ENCODE measurements at regions not wholly inside any gene's neighbourhood (a gene's known extent, or its start where the extent isn't known, plus 50 kb on each side); places are given as distances from the start of the nearest gene placed in this dataset.
"Not testable (repeated sequence)": the region's sequence is repeated elsewhere in the genome, so short reads cannot be mapped to it uniquely, and the experiment has no call there.

DNA sequence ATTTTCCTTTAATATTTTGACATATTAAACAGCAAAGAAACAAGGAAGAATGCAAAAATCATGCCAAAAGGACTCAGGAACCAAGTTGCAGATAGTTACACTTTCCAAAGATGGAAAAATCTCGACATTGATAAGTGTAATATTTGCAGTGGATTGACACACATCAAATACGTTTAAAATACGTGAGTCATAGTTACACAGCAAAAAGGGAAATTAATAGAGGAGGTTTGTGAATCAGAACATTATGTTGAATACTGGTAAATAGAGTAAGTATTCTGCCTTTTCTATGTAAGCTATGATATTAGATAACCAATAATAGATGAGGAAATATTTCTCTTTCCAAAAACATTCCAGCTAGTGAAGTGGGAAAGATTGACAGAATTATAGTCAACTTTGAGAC is 1761.3 kb upstream of the IGFBP7 start:
- DNase-seq = no peak

DNA sequence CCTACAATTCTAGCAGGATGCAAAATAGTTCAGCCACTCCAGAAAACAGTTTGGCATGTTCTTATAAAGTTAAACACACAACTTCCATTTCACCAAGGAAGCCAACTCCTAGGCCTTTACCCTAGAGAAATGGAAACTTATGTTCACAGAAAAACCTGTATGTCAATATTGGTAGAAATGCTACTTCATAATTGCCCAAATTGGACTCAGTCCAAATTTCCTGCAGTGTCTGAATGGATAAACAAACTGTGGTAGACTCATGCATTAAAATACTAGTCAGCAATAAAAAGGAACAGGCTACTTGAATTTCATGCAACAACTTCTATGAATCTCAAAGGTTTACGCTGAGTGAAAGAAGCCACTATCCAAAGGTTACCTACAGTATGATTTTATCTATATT is 1738.8 kb upstream of the IGFBP7 start:
- no peak for DNase-seq

DNA sequence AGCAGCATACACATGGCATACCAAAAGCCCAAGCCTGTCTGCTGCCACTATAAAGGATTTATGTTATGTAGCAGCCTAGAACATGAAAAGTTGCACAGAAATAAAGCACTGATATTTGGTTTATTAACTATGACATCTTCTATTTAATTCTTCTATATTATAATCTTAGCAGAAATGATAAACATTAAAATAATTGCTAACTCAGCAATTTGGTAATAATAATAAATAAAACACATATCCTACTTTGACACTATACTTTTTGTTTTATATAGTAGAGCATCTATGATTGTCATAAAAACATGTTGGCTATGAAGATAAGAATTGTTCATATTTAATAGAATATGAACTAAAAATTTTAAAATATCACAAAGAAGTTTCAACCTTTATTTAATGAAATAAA is 1733.3 kb upstream of the IGFBP7 start:
- no peak for DNase-seq

DNA sequence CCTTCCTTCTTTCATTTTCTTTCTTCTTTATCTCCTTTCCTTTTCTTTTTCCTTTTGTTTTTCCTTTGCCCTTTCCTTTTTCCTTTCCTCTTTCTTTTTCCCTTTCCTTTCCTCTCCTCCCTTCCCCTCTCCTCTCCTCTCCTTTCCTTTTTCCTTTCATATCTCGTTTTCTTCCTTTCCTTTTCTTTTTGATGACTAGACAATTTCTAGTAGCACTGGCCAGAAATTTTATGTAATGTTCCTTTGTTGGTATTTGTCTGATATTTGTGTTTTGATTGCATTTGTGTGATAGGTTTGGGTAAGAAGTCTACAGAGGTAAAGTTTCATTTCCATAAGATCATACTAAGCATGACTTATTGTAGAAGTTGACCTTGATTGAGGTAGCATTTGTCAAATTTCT is 1722.9 kb upstream of the IGFBP7 start:
- DNase-seq = no peak

DNA sequence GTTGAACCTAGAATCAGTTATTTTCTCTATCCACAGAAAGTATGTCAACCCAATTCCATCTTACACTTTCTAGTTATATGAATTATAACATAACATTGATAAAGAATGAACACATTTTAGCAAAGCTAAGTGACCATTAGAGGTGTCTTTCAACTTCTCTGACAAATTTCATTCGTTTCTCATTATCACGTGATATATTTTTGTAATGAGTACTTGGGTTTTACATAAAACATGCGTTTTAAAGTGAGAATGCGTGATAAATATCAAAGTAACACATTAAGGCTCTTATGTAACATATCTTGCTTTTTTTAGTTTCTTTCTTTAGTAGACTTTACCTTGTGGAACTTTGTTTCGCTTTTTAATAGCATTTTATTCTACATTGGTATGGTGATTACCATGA is 1715.1 kb upstream of the IGFBP7 start:
- DNase-seq = no peak

DNA sequence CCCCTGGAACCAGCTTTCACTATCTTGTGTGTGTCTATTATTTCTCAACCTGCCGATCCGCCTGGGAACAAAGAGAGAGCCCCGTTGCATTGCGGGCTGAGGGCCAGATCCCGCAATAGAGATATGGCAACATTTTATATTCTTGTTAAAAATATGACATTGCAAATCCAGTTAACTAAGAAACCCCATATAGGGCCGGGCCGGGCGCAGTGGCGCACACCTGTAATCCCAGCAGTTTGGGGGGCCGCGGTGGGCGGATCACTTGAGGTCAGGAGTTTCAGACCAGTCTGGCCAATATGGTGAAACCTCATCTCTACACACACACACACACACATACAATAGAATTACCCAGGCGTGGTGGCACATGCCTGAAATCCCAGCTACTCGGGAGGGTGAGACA is 1708.4 kb upstream of the IGFBP7 start:
- not testable (repeated sequence) for DNase-seq

DNA sequence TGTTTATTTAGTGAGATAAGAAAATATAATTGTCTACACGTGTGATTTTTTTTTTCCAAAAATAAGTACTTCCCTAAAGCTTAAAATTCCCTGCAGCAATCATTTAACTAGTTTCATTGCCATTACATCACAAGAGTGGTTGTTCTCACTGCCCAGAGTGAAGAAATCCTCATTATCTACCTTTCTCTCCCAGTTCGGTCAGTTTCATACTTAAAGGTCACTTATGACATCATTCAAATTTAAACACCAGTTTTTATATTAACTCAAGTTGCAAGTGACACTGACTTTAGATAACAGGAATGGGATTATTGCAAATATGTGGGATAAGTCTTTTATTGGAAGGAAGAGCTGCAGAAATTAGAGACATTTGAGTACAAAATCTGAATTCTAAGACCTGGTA is 1699.8 kb upstream of the IGFBP7 start:
- DNase-seq = no peak

DNA sequence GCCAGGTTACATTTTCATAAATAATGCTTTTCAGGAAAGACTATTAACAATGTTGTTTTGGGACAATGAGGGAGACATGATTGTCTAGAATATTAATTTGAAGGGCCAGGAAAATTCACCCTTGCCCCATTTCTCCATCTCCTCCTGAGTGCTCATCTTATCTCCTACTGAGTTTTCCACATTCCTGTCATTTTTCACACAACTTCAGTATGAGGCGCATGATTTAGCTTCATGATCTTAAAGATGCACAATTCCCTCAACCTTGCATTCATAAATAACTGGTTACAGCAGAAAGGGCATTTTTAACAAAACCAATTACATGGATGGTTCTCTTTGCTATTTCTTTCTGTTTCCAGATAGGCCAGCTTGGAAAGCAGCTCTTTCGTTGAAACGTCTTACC is 1699.2 kb upstream of the IGFBP7 start:
- DNase-seq = no peak

DNA sequence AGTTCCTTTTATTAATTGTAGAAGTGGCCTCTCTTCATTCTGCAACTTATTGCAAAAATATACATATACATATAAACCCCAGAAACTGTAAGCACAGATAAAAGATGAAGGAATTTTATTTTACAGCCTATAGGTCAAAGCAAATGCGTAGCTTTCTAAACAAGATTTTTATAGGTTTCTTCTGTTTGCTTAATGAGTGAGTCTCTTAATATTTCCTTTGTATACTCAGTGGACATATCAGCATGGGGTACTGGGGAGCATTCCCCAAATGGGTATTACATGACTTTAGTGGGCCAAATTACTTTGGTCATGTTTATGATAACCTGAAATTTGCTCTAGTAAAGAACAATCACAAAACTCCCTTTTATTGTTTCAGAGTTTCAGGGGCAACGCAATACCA is 1698.6 kb upstream of the IGFBP7 start:
- DNase-seq = no peak

DNA sequence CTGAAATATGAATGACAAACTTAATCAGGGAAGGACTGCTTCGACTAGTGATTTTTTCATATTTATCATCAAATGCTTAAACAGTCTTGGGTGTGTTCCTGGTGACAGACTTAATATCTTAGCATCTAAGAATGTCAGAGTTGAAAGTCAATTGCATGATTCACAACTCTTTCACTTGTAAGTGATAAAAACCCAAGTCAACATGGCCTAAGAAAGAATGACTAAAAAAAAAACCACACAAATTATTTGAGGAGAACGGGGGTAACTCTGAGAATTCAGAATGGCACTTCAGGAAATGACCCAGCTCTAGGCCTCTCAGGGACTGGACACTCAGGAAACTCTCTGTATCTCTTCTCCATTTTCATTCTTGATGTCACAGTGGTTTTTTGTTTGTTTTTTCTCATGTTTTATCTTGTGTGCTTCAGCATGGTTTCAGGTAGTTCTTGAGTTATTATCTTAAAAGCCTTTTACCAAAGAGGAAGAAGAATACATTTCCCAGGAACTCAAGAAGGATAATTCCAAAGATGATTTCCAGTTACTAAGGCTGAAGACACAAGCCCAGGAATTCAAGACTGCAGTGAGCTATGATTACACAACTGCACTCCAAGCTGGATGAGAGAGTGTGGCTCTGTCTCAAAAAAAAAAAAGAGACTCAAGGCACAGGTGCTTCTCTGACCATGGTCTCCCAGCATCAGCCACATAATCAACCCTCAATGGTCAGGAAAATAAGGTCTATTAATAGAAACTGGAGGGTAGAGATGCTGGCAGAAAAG is 1697.8 kb upstream of the IGFBP7 start:
- DNase-seq = no peak

DNA sequence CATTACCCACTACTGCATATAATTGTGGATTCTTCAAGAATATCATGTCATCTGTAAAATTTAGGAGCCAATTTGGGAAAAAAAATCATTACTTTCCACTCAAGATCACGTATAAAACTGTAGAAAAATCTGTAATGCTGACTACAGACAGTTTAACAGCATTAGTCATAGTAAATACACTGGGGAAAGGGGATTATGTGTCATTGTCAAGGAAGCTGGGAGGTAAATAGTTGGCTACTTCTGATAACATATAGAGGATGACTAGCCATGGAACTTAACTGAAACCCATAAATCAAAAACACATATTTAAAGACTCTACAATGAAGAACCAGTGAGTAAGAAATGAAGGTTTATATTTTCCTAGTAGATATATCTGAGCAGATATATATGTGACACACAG is 1666.4 kb upstream of the IGFBP7 start:
- DNase-seq = no peak

DNA sequence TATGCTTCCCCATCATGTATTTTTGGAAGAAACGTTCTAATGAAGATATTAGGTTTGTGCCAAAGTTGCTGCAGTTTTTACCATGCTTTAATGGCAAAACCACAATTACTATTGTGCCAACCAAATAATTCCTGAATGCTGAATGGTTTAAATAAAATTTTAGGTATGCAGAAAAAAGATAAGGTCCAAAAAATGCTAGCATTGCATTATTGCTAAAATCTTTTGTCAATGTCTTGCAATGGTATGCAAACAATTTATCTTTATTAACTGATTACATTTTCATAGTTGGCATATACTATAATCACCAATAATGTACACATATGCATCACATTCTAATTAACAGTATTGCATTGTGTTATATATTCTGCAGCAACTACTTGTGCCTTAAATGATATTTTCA is 1657.4 kb upstream of the IGFBP7 start:
- DNase-seq = no peak

DNA sequence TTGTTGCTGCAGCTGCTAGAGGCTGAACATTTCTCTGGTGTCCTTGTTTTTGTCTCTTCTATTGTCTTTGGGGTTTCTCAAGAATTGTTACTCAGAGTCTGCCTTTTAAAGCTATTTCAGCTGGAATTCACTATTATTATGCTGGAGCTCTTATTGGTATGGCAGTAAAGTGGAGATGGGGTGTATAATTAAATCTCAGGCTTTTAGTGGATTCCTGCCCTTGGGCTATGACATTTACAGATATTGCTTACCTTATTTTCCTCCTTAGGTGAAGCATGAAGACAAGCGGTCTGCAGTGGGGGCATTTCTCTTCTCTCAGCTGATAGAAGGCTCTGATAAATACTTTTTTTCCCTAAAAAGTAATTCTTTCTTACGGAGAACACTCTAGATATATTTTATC is 1656.6 kb upstream of the IGFBP7 start:
- no peak for DNase-seq

DNA sequence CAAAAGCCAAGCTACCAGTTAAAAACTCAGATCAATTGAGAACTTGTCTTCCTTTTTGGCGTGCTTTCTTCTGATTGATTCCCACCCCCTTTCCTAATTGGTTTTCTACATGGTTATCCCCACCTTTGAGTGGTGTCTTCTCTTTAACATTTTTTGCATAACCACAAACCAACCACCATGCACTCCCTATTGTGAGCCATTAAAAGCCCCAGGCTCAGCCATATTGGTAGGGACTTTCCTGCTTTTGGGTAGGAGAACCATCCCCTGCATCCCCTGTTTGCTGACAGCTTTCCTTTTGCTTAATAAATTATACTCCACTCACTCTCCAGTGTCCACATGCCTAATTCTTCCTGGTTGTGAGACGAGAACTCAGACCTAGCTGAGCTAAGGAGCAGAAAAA is 1651.4 kb upstream of the IGFBP7 start:
- no peak for DNase-seq

DNA sequence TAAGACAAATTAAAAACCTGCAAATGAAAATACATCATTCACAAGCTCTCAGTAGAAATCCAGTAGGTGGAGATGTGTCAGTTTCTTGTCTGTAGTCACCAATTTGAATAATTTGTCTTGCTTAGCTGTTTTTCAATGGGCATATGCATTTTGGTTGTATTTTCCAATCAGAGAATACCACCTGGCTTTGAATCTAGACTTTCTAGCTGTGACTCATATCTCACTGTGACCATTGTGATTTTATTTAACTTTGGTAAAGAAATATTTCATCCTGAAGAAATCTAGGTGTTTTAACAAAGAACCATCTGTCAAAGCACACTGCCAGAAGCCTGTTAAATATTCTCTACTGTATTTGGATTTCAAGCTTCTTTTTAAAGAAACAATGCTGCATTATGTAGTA is 1650.6 kb upstream of the IGFBP7 start:
- DNase-seq = no peak

DNA sequence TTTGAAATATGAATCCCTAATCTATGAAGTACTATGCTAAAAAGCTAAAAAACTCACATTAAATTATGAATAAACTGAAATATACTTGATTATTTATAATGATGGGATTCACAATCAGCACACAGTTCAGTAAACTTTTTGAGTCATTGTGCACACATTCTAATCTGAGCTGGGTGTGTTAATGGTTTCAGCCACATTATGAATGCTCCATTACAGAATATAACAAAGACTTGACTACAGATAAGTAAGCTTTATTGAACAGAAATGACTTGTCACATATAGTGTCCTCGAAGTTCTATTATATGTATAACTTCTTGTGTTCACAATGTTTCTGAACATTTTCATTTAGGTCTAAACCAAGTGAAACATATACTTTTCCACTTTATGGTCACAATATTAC is 1649.9 kb upstream of the IGFBP7 start:
- no peak for DNase-seq

DNA sequence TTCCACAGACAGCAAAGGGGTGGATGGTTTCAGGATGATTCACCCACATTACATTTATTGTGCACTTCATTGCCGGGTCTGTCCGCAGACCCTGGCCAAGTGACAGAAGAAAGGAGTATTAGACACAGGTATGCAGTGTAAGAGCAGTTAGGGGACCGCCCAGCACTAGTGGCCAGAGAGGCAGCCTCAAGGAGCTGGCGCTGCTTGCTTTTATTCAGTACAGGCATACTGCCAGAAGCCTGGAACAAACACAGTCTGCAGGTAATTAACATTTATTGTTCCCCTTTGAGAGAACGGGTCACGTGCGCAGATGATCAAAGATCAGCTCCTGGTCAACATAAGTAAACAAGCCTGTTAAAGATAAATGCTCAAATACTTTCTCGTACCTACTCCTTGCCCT is 1639.0 kb upstream of the IGFBP7 start:
- no peak for DNase-seq

DNA sequence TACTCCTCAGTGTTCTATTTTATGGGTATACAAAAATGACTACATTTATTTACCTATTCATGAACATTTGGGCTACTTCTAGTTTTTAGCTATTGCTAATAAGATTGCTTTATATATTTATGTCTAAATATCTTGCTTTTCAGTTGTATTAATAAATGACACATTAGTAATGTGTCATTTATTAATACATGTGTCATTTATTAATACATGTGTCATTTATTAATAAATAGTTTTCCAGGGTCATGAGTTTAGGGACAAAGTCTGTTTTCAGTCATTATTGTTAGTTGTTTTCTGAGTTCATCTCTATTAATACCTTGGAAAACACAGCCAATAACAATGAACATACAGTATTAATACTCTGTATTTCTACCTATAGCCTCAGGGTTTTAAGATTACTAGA is 1630.7 kb upstream of the IGFBP7 start:
- DNase-seq = no peak

DNA sequence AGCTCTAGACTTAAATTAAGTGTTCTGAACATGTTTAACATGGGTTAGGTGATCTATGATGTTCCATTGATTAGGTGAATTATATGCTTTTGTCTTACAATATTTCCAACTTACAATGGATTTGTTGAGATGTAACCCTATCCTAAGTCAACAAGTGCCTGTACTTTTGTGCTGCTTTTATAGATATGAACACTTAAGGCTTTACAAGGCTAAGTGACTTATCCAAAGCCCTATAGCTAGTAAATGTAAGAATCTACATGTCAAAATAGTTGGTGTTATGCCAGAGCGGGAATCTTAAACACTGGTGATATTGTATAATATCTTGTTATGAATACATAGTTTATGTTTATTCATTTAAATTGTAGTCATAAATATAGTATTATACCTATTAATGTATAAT is 1629.1 kb upstream of the IGFBP7 start:
- no peak for DNase-seq

DNA sequence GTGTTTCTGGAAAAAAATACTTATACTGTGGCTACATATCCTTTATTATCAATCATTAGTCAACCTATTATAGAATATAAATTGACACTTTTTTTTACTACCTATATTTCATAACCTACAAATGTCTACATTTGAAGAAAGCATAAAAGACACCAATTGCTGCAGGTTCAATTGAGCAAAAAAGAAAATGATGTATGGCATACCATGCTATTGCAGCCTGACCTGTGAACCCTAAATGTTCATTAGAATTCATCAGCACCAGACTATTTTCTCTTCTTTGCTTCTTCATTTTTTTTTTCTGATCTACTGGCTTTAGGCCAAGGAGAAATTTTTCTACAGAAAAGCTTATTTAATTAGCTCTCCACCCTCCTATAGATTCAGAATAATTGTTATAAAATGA is 1628.2 kb upstream of the IGFBP7 start:
- no peak for DNase-seq

DNA sequence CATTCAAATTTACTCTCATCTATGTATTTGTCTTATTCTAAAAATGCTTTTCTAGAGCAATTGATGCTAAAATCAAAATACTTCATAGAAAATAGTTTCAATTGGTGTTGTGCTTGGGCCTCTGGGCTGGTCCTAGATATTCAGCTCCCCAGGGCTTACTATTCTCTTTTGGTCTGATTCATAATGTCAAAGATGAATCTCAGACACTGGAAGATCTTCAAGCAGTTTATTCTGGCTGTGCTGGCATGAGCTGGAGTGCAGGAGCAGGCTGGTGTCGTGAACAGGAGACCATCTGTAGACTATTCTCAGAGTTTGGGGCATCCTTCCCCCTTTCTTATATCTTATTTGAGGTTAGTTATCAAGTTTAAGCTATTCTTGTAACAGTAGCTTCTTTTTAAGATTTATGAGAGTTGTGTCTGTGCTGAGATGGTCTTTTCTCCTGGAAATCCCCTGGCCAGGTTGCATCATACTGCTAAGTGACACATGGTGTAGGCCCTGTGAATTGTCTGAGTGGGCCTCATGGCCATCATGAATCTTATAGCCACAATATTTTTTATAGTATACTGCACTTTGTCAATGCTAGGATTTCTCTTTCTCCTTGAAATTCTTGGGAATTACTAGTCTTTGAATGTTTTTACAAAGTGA is 1624.0 kb upstream of the IGFBP7 start:
- no peak for DNase-seq

DNA sequence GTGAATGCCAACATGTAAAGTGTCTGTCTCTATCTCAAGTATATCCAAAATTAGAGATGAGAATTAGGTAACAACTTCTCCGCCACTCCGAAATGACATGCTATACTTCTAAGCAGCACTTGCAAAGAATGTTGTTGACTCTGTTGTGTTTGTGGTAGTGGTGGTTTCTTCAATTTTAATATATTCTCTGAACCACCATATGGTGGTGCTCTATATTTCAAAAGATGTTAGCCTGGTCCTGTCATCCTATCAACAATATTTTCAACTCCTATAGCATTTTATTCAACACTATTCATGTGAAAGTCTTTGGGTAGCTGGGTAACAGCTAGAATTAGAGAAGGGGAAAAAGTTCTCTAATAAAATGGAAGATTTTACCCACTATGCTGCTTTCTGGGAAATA is 1622.8 kb upstream of the IGFBP7 start:
- no peak for DNase-seq

DNA sequence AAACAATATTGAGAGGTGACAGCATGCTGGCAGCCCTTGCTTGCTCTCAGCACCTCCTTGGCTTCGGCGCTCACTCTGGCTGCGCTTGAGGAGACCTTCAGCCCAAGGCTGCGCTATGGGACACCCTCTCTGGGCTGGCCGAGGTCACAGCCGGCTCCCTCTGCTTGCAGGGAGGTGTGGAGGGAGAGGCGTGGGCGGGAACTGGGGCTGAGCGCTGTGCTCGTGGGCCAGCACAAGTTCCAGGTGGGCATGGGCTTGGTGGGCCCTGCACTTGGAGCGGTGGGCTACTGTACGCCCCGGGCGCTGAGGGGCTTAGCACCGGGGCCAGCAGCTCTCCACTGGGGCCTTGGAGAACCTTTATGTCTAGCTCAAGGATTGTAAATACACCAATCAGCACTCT is 1613.8 kb upstream of the IGFBP7 start:
- no peak for DNase-seq

DNA sequence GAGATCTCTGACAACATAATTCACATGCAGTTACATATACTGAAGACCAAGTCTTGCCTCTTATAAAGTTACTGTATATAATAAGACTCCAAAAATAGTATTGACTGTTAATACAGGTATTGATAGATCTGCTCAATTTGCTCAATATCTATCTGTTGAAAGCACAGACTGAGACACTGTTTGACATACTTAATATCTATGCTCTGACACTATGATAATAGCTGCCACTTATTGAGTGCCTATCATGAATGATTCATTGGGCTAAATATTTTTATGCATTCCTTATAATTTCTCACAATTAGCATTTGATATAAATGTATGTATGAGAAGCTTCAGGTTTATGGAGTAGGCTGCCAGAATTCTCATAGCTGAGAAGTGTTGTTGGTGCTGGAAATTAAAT is 1600.9 kb upstream of the IGFBP7 start:
- no peak for DNase-seq

DNA sequence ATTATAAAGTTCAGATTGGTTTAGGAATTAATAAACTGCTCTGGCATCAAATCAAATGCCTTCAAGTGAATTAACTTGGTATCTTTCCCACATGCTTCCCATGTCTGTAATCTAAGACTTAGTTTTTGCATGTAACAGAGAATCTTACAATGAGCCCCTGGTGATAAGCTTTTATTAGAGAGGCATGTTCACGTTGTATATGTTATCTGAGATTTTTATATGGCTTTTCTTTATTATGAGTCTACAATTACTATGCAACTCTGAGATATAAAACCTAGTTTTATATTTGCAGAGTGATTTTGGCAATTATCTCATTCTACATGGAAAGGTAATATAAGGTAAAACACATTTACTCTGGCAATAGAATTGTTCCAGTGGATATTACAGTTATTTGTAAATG is 1578.4 kb upstream of the IGFBP7 start:
- no peak for DNase-seq

Measured in right forelimb (tissue), 1 donor.